ENCODE measurements at regions not wholly inside any gene's neighbourhood (a gene's known extent, or its start where the extent isn't known, plus 50 kb on each side); places are given as distances from the start of the nearest gene placed in this dataset.

GRCh38 chr17:27222515-27222914 is 71.4 kb upstream of the WSB1 start:
- in situ Hi-C loops (cut with HindIII; ENCODE audit: low pct_ligation_motif_present, low sequenced_read_pairs) = no loop called here
- H3K27me3 ChIP-seq (replicated peaks) = no peaks in the 10 kb centered on the region

GRCh38 chr17:27224526-27225315 is 69.2 kb upstream of the WSB1 start:
- no peak for TF ChIP-seq CTCF (IDR thresholded peaks at IDR 0.05; ENCODE audit: low read depth, low read length, missing control alignments)
- Histone ChIP-seq H3K27me3 (replicated peaks) (no peaks in the 10 kb centered on the region), H3K4me3 (ENCODE audit: low read depth, low read length) (no peak overlapping the region), H3K27ac (no peak overlapping the region), H3K36me3 (replicated peaks) (no peaks in the 10 kb centered on the region)
- in situ Hi-C loops (cut with HindIII; ENCODE audit: low pct_ligation_motif_present, low sequenced_read_pairs) = loop anchor here (25.0 kb wide), 1 partner anchor 113 kb away; no protein-coding TSS in a partner anchor
- DNase-seq = peak; percentile 41

More at GRCh38 chr17:27222515-27222914, 71.4 kb upstream of the WSB1 start:
- DNase-seq = no peak
- no peaks in the 10 kb centered on the region for H3K36me3 ChIP-seq (replicated peaks)
- H3K27ac ChIP-seq = no peak overlapping the region
- TF ChIP-seq CTCF (IDR thresholded peaks at IDR 0.05; ENCODE audit: low read depth, low read length, missing control alignments) = no peak
- no peak overlapping the region for H3K4me3 ChIP-seq (ENCODE audit: low read depth, low read length)

- in situ Hi-C loops (cut with HindIII; ENCODE audit: low pct_ligation_motif_present, low sequenced_read_pairs) = loop anchor here (25.0 kb wide), 1 partner anchor 111 kb away; no protein-coding TSS in a partner anchor
- peak; percentile 69 for DNase-seq
- Histone ChIP-seq H3K36me3 (replicated peaks) (no peaks in the 10 kb centered on the region), H3K4me3 (ENCODE audit: low read depth, low read length) (no peak overlapping the region), H3K27ac (no peak overlapping the region), H3K27me3 (replicated peaks) (no peaks in the 10 kb centered on the region)
- no peak for TF ChIP-seq CTCF (IDR thresholded peaks at IDR 0.05; ENCODE audit: low read depth, low read length, missing control alignments)
Measured at GRCh38 chr17:27226611-27227230, 67.2 kb upstream of the WSB1 start.

- Histone ChIP-seq H3K4me3 (ENCODE audit: low read depth, low read length) (no peak overlapping the region), H3K27me3 (replicated peaks) (no peaks in the 10 kb centered on the region), H3K36me3 (replicated peaks) (no peaks in the 10 kb centered on the region), H3K27ac (no peak overlapping the region)
- in situ Hi-C loops (cut with HindIII; ENCODE audit: low pct_ligation_motif_present, low sequenced_read_pairs) = loop anchor here (25.0 kb wide), 1 partner anchor 106 kb away; no protein-coding TSS in a partner anchor
- no peak for DNase-seq
- TF ChIP-seq CTCF (IDR thresholded peaks at IDR 0.05; ENCODE audit: low read depth, low read length, missing control alignments) = no peak
Measured at GRCh38 chr17:27230996-27231395, 62.9 kb upstream of the WSB1 start.

- no peak for DNase-seq
- Histone ChIP-seq H3K27ac (no peak overlapping the region), H3K27me3 (replicated peaks) (no peaks in the 10 kb centered on the region), H3K36me3 (replicated peaks) (no peaks in the 10 kb centered on the region), H3K4me3 (ENCODE audit: low read depth, low read length) (no peak overlapping the region)
- in situ Hi-C loops (cut with HindIII; ENCODE audit: low pct_ligation_motif_present, low sequenced_read_pairs) = loop anchor here (25.0 kb wide), 1 partner anchor 105 kb away; no protein-coding TSS in a partner anchor
- no peak for TF ChIP-seq CTCF (IDR thresholded peaks at IDR 0.05; ENCODE audit: low read depth, low read length, missing control alignments)
Measured at GRCh38 chr17:27232328-27232727, 61.6 kb upstream of the WSB1 start.

Measured in brain microvascular endothelial cell (primary cell).